ENCODE measurements at regions not wholly inside any gene's neighbourhood (a gene's known extent, or its start where the extent isn't known, plus 50 kb on each side); places are given as distances from the start of the nearest gene placed in this dataset.

DNA sequence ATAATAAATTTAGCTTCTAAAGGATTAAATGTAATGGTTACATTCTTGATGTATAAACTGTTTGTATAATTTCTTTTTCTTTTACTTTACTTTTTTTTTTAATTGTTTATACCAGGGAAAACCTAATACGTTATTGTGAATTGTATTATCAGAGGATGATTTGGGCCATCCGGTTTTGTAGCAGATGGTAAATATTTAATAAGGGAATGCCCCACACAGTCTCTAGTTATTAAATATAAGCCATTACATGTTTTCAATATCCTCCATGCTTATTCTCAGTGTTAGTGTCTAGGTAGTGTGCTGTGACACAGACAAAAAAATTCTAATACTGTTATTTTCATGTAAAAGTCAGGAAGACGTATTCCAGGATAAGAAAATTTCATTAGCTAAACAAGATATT is 553.9 kb downstream of the ZNF804A start:
- DNase-seq: no peak

DNA sequence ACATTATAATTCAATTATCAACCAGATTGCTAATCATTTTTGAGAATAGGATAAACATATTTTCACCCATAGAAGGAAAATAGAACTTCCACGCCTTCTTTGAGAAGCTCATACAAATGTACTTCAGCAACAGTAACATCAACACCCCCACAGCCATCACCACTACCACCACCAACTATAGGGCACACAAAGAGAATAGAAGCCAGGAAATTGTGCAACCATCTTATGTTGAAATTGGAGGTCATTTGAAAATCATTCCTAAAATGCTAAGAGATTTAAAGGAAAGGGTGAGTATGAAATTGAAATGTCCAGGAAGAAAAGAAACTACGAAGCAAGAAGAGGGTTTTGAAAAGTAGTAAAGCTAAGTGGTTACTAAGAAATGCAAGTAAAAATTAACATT is 563.4 kb downstream of the ZNF804A start:
- DNase-seq: peak in 1 of 2 experiments; percentile 6

DNA sequence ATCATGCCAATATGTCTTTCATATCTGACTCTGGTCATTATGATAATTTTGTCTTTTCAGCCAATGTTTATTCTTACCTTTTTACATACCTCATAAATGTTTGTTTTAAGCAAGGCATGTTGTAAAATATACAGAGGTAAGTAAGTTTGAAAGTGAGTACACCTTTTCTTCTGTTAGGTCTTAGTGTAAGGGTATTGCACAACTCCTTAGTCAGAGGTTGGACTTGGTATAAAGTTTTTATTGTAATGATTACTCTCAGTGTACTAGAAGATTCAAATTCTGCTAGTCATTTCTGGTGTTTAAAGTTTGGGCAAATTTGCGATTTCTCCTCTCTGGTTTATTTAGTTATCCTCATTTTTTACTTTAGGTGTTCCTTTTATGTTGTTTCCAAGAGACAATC is 564.3 kb upstream of the FSIP2 start:
- DNase-seq: no peak

DNA sequence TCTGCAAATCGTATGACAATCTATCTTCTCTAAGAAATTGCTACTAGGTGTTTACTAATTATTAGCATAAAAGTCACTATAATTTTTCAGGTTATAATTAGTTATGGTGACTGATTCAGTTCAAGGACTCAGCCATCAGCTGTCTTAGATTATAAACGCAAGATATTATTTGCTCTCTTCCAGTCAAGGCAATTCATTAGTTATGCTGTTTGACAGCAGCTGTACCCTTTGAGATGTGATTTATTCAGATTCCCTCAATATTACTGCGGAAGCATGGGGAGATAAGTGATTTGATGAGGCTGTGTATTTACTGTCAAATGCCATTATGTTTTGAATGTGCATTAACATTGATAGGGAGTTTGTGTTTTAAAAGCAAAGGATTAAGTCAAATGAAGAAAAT is 558.9 kb upstream of the FSIP2 start:
- no peak for DNase-seq

DNA sequence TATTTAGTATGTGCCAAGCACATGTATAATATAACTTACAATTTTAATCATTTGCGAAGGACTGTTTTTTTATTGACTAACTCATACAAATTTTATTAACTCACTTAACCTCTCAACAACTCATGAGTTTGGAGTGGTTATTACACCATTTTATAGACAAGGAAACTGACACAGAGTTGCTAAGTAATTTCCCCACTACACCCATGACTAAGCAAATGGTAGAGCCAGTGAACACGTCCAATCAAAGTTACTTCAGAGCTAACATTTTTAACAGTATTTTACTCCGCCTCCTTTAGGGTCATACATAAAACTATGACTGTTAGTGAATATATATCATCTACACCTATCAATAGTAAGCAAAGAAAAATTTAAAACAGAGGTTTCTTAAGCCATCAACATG is 556.7 kb upstream of the FSIP2 start:
- DNase-seq: no peak

DNA sequence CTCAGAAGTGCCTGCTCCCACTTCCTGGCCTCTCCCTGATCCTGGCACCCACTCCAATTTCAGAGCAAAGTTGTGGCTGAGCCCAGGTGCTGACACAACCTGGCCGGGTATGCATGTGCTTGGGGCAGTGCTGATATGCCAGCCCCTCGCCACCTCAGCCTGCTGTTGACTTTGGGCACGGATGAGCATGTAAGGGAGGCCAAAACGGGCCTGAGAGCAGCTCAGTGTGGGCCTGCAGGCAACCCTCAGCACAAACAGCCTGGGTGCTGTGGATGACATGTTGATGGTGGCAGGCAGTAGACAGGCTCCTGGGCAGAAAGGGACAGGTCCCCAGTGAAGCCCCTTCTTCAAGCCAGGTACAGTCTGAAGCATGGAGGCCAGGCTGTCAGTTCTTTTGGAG is 553.6 kb upstream of the FSIP2 start:
- DNase-seq: no peak

DNA sequence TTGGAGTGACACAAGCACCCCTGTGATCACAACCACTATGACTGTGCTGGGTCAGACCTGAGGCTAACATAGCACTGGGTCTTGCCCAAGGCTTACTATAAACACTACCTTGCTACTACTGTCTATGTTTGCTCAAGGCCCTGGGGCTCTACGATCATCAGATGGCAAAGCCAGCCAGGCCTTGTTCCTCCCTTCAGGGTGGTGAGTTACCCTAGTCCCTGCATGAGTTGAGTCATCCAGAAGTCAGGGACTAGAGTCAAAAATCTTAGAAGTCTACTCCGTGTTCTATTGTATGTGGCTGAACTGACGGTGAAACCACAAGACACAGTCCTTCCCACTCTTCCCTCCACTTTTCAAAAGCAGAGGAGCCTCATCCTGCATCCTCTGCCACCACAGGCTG is 551.2 kb upstream of the FSIP2 start:
- DNase-seq: no peak

DNA sequence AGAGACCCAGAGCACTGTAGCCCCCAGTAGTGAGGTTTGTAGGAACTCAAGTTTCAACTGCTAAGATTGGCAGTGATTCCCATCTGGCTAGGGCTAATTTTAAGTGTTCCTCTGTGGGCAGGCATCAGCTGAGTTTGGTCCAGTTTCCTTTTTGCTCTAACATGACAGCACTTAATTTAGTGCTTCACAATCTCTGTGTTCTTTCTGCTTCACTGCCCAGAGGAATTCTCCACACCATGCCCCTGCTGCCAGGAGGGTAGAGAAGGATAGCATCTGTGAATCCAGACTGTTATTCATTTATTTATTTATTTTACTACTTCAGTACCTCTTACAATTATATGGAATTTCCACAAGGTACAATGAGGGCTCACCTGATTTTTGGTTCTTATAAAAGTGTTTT is 549.9 kb upstream of the FSIP2 start:
- no peak for DNase-seq

DNA sequence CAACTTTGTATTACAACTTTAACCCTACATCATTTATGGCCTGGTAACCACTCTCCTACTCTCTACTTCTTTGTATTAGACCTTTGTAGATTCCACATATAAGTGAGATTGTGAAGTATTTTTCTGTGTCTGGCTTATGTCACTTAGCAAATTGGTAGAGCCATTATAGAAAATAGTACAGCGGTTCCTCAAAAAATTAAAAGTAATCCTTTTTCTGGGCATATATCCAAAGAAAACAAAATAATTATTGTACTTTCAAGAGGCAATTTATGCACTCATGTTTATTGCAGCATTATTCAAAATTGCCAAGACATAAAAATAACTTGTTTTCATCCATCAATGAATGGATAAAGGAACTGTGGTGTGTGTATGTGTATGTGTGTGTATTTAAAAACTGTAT is 537.5 kb upstream of the FSIP2 start:
- DNase-seq: no peak

DNA sequence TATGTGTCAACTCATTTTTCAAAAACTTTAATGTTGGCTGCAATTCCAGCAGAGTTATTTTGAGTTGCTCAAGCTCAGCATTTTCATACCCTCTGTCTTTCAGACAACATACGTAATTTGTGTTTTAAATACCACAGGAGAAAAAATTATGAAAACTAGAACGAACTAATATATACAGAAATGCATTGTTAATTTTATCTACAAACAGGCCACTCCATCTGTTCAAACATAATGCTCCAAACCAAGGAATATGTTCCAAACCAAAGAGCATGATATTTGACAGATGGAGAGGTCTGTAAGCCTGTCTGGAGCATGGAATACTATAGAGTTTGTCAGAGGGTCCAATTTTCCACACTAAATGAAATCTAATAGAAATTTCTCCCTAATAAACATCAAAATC is 536.2 kb upstream of the FSIP2 start:
- no peak for DNase-seq

DNA sequence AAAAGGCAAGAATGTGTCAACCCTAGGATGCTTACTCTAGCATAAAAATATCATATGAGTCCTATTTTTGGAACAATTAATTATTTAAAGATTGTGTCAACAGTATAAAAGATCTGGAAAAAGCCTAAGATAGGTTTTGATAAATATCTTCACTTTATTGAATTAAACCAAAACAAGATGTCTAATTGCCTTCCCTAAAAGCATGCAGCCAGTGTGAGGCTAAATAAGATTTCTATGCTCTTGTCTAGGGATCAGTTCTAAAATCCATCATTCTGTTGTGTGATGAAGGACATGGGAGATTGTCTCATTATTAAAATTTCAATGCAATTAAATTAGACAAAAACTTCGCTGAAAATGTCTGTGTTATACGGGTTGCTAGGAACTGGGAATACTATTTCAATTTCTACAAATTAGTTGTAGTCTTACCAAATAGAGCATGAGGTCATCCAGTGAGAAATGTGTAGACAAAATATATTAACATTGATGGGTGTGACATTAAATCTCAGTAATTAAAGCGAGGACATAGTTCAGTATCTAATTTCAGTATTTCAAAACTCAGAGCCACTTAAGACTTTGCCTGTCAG is 535.6 kb upstream of the FSIP2 start:
- DNase-seq: no peak

DNA sequence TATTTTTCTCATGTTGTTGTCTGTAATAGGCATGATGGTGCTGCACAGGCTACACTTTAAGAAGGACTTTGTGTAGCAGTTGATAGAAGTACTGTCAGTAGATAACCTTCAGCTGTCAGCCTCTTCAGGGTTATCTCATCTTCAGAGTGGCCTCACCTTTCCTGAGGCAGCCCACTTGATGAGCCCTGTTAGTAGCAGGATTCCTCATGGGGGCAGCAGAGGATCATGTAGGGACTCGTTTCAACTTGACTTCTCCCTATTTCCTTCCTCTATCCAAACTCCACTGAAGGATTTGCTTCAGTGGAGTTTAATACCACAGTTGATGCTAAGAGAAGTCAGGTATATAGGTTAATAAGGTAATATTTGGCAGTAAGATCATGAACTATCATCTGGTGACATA is 530.3 kb upstream of the FSIP2 start:
- peak; percentile 69 to 73 for DNase-seq

DNA sequence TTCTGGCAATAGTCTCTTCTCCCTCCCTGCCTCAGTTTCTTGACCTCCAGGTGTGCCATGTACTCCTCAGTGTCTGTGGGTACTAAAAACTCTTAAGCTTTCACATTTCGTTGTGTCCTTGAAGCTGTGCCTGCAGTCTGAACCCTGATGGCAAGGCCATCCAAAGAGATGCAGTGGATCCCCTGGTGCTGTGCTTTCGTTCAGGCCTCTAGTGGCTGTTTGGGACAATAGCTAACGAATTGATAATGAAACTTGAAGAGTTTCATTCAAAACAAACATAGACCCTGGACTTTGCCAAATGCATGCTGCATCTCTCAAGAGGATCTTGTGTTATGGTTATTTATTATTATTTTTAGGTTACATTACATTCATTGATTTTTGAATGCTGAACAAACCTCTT is 523.1 kb upstream of the FSIP2 start:
- no peak for DNase-seq

DNA sequence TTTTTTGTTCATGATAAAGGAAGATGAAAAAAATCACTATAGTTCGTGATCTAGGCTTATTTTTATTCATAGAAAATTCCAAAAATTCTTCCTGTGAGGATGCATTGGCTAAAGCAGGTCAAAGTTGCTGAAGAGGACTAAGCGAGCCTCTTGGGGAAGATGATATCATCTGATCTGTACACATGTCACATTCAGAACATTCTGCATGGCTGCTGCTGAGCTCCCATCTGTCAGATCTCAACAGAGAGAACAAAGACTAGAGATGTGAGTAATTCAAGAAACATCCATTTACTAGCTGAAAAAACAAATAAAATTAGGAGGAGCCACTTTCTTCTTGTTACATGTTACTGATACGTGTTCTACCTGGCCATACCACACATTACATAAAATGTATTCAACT is 518.6 kb upstream of the FSIP2 start:
- no peak for DNase-seq

DNA sequence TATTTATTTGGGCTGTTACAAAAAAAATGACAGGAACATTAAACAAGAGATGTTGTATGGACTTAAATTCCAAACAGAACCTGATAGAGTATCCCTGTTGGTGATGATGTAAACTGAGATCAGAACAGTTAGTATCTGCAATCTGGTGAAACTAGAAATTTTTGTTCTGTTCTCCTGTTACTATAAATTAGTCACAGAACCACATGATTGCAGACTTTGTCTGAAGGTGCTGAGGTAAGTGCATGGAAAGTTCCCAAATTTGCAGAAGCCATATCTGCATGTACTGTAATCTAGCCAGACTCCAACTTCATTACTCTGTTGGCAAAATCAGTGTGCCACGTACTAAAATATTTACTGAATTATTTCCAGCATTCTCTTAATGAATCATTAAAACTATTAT is 516.3 kb upstream of the FSIP2 start:
- no peak for DNase-seq

DNA sequence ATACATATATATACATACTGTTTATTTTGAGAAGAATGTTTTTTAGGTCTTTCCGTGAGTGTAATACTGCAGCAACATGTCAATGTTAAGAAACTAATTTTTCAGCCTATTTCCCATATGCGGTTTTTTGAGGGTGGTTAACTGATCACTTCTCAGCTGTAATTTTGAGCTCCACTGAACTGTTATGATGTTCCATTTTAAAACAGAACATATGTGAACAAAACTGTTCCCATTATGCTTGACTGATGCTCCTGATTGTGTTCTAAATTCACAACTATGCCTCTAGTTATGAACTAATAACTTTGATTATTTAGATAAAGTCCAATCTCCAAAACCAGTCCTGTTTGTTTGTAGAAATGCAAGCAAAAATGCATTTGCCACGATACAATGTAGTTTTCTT is 511.2 kb upstream of the FSIP2 start:
- DNase-seq: no peak

DNA sequence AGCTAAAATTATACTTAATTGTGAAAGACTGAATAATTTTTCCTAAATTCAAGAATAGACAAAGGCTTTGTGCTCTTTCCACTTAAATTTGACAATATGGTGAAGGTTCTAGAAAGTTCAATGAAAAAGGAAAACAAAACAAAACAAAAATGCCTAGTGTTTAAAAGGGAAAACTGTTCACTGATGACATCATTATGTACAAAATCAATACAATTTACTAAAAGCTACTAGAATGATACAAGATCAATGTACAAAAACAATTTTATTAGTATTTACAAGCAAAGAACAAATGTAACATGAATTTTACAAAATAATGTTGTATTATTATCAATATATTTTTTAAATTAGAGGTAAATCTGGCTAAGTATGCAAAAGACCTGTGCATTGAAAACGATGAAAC is 499.1 kb upstream of the FSIP2 start:
- DNase-seq: no peak

DNA sequence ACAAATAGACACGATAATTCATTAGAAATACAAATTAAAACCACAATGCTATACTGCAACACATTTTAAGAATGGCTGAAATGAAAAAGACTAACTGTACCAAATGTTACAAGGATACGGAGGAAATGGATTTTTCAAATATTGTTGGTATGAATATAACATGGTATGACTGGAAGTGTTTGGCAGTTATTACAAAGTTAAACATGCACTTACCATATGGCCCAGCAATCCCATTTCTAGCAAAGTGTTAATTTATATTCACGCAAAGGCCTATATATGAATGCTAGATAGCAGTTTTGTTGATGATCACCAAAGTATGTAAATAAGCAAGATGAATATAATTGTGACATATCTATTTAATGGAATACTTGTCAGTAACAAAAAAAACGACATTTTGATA is 497.8 kb upstream of the FSIP2 start:
- DNase-seq: no peak

DNA sequence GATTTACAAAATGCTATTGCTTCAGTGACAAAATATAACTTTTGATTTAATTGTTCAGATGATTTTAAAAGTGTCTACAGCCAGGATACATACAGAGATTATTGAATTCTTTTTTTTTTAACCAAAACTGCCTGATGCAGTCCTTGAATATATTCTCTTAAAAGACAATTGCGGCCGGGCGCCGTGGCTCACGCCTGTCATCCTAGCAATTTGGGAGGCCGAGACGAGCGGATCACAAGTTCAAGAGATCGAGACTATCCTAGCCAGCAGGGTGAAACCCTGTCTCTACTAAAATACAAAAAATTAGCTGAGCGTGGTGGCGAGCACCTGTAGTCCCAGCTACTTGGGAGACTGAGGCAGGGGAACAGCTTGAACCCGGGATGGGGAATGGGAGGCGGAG is 497.0 kb upstream of the FSIP2 start:
- DNase-seq: no peak

DNA sequence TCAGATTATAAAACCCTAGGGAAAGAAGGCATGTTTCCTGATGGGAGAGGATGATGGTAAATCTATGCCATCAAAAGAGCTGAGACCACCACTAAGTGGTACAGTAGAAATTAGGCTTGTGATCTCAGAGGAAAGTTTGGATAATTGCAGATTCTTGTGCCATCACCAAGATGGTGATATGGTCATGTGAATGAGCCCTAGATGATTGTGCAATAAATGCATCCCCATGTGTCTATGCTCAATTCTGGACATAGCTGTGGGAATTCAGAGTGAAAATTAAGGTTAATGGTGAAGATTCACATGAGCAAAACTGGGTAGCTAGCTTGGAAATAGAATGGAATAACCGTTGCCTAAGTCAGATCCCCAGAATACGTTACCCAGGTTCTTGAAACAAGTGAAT is 496.1 kb upstream of the FSIP2 start:
- DNase-seq: no peak

DNA sequence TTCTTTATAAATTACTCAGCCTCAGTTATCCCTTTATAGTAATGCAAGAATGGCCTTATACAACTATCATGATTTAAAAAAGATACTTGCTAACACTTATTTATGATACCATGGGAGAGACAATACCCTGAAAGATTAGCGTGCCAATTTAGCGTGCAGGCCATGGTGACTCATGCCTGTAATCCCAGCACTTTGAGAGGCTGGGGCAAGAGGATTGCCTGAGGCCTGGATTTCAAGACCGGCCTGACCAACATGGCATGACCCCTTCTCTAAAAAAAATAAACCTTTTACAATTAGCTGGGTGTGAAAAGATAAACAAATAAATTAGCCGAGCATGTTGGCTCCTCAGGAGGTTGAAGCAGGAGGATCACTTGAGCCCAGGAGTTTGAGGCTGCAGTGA is 493.4 kb upstream of the FSIP2 start:
- DNase-seq: no peak

DNA sequence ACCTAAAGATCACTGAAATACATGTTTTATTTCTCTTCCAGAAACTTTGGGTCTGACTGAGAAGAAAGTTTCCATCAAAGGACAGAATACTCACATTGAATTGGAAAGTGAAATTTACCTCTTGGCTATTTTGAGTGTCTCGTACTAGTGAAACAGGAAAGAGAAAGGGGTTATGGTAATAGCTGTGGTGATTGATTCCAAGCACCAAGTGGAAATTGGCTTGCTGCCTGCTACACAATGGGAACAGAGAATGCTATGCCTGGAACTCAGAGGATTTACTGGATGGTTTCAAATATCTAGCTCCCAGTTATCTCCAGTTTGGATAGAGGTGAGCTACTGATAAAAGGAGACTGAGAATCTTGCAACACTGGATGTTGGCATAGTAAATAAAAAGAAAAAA is 492.8 kb upstream of the FSIP2 start:
- no peak for DNase-seq

DNA sequence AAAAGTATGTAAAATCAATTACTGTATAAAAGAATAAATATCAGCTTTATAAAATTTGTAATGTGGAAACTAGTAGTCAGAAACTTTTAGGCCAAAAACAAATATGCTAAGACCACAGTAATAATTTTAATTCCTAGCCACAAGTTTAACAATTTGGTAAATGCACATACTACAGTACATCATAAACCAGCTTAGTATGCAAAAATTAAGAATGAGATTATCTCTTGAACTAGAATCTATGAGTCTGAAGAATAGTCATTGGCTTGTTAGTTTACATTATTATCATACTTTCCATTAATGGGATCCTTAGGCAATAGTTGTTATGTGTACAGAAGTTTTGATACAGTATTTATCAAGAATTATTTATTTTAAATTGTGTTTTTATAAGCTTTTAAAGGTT is 491.9 kb upstream of the FSIP2 start:
- no peak for DNase-seq

DNA sequence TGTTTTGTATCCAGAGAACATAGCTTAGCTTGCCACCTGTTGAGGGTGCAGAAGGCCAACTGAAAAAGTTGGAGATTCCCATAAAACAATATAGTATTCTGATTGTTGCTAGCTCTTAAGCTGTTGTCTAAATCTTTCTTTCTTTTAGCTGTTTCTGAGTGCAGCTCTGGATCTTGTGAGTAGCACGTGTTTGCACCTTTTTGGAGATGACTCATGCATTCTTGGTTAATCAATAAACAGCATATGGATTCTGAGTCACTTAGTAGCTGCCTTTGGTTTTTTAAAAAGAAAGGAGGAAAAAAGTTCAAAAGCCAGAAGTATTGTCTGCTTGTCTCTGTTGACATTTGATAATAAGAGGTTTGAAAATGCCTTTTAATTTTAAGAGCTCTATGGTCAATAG is 483.0 kb upstream of the FSIP2 start:
- no peak for DNase-seq

DNA sequence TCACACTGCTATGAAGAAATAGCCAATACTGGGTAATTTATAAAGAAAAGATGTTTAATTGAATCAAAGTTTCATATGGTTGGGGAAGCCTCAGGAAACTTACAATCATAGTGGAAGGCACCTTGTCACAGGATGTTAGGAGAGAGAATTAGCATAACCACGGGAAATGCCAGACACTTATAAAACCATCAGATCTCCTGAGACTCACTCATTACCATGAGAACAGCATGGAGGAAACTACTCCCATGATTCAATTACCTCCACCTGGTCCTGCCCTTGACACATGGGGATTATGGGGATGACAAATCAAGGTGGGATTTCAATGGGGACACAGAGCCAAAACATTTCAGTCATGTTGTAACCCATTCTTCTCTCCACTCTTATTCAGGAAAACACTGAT is 472.9 kb upstream of the FSIP2 start:
- no peak for DNase-seq

DNA sequence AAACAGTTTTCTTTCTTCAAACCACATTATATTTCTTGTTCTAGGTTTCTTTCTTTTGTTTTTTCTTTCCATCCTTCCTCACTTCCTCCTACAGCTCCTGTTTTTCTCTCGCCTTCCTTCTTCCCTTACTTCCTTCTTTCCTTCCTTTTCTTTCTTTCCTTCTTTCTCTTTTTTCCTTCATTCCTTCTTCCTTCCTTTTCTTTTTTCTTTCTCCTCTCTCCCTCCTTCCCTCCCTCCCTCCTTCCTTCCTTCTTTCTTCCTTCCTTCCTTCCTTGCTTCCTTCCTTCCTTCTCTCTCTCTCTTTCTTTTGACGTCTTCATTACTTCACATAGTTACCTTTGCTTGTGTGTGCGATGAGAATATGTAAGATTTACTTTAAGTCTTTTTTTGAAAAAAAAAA is 470.0 kb upstream of the FSIP2 start:
- no peak for DNase-seq

All from Kasumi-1 (cell line).